HG02763 (cell line): ENCODE measurements at regions not wholly inside any gene's neighbourhood (a gene's known extent, or its start where the extent isn't known, plus 50 kb on each side); places are given as distances from the start of the nearest gene placed in this dataset.

ENCODE experiments used
- ATAC-seq: cut with Tn5 transposase; IDR thresholded peaks from one replicate; pipeline ENCODE4 v1.9.1; 2021; ENCODE audit warnings: mild to moderate bottlenecking, moderate library complexity; ENCODE audit not compliant: unreplicated experiment

- no peak for ATAC-seq
These were observed 341.2 kb upstream of the ZFHX3 start for GRCh38 chr16:73389085-73389484.

DNA sequence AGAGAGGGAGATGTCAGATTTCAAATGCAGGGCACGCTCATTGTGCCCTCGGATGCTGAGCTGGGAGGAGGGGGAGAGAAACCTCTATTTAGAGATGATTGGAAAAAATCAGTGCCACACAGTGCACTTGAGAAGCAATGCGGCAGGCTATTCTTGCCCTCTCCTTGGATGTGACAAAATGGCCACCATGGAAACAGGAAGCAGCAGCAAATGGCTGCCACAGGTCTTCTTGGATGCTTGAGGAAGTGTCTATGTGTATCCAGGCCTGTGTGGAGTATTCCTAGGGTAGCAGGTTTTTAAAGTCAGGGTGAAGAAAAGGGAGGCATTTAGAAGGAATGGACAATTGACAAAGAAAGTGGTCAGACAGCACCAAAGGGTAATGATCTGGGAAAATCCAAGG, 340.1 kb upstream of the ZFHX3 start:
- no peak for ATAC-seq

DNA sequence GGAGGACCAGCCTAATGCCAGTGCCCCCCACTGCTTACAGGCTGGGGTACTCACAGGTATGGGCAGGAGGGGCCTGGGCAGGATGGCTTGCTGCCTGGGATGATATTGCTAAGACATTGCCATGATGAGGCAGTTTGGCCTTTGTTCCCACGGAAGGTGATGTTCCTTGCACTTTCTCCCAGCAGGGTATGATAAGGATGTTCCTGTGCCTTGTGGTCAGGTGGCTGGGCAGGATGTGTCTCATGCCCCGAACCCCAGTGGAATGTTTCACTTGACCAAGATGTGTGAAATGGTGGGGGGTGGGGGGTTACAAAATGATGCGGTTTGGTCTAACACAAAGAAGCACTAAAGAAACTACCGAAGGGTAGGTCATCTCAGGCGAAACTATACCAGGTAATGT, 337.8 kb upstream of the ZFHX3 start:
- ATAC-seq, result no peak

DNA sequence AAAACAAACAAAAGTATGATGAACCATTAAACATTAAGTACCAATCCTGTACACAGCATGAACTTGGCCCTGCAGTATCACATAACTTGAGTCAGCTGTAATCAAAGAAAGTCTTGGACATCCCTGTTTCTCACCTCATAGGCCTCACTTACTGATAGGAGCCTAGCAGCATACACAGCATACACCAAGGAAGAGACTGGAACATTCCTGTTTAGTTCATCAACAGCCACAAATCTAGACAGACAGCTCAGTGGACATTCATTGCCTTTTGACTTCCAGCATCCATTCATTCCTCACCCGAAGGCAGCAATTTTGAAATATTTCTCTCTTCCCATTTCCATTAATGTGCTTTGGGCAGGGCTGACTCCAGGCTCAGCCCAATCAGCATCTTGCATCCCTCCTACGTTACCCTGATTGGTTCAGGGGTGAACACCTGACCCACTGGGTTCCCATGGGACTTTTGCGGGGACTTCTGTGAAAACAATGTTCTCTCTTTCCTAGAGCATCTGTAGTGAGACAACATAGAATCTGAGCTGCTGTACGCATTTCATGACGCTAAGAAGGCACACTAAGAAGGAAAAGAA, 336.7 kb upstream of the ZFHX3 start:
- ATAC-seq, result no peak

- ATAC-seq, result no peak
These were observed 336.0 kb upstream of the ZFHX3 start for GRCh38 chr16:73383988-73384365.

- ATAC-seq, result no peak
These were observed 335.5 kb upstream of the ZFHX3 start for GRCh38 chr16:73383195-73383987.

GRCh38 chr16:73378471-73378870, 330.5 kb upstream of the ZFHX3 start:
- ATAC-seq, result no peak

DNA sequence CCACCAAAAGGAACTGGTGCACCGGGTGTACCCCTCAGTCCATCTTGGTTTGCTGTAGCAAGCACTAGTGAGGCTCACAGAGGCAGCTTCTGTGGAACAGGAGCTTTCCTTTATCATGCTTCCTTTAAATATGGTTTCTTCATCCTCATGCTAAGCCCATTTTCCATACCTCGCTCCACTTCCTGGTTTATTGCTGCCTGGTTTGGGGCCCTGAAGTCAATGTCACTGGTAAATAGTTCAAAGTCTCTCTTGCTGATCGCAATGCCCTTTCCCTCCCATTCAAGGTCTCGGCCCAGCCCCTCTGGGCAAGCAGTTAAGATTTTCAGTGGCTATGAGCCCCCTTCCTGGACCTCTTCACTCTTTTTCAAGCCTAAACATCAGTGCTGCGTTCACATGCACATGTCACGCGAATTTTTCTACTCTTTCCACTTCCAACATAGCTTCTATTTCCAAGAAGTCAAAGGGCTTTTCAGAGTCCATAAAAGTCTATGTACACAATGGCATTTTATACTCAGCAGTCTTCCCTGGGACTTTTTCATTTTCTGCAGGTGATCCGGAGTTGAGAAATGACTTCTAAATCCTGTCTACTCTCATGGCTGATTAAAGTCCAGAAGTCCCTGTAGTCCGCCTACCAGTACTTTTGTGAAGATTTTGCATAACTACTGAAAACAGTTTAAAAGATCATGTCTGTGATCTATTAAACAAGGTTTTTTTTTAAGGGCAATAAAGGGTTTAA, 323.8 kb upstream of the ZFHX3 start:
- ATAC-seq, result no peak

- no peak for ATAC-seq
These were observed 321.9 kb upstream of the ZFHX3 start for GRCh38 chr16:73369851-73370250.

DNA sequence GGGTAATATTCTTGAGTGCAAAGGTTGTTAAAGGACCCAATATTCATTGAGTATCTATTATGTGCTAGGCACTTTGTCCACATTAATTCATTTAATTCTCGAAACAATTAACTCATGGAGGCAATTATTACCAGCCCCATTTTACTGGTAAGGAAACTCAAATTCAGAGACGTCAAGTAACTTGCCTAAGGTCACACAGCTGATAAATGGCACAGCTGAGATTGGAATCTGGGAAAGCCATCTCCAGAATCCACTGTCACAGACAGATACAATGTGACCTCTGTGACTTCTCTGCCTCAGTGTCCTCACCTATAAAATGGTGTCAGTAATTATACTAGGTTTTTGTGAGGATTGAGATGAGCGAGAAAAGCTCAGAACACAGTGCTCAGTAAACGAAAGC, 320.8 kb upstream of the ZFHX3 start:
- ATAC-seq, result no peak

GRCh38 chr16:73365016-73365551, 317.2 kb upstream of the ZFHX3 start:
- ATAC-seq, result no peak

- ATAC-seq, result no peak
These were observed 316.5 kb upstream of the ZFHX3 start for GRCh38 chr16:73364413-73364812.

DNA sequence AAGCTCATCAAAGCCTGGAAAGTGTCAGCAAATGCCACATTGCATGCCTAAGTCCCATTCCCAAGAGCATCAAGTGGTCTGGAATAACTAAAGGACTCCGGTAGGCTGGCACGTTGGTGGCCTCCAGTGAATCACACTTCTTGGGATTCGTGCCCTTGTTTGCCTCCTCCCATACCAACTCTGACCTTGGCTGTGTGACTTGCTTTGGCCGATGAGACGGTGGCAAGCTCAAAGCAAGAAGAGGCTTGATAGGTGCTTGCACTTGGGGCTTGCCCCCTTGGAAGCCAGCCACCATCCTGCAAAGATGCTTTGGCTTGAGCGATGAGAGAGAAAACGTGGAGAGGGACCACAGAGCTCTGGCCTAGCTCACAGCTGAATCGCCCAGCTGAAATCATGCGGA, 313.1 kb upstream of the ZFHX3 start:
- no peak for ATAC-seq

GRCh38 chr16:73356401-73357079, 308.6 kb upstream of the ZFHX3 start:
- ATAC-seq, result no peak

DNA sequence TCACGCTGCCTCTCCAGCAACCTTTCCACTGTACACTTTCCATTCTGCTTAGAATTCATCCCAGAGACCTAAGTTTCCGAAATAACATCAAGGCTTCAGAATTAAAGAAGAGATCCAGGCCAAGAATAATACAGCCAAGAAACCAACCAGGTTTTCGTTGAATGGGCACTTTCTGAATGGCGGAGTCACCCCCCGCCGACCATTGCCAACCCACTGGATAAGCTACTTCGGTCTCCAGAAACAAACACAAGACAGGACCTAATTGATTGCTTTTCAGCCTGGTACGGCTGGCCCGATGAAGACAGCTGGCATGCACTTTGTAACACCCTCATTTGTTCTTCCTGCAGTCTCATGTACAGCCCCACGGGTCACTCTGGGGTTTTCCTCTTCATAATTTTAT, 308.1 kb upstream of the ZFHX3 start:
- no peak for ATAC-seq

- ATAC-seq, result no peak
These were observed 306.5 kb upstream of the ZFHX3 start for GRCh38 chr16:73354434-73354833.

- ATAC-seq, result no peak
These were observed 303.0 kb upstream of the ZFHX3 start for GRCh38 chr16:73350707-73351452.

- ATAC-seq, result no peak
These were observed 299.8 kb upstream of the ZFHX3 start for GRCh38 chr16:73347500-73348375.

DNA sequence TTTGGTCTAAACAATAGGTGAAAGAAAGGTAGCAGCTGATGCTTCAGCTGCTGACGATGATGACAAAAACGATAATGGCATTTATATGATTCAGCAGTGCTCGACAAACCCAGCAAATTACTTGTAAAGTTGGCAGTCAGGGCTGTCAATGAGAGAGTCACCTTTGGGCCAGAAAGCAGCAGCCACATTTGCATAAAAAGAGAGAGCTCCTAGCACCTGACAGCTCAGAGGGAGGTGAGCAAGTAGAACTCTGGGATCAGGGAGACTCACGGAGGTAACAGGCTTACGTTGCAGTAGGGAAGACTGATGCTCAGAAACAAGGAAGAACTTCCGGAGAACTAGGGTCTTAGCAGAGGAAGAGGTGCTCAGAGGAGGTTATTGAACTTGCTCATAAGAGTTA, 291.9 kb upstream of the ZFHX3 start:
- ATAC-seq, result no peak
